HepG2 (cell line): ENCODE measurements at regions not wholly inside any gene's neighbourhood (a gene's known extent, or its start where the extent isn't known, plus 50 kb on each side); places are given as distances from the start of the nearest gene placed in this dataset.

ENCODE experiments used
- ATAC-seq: fragments of 200-7000 bp; cut with Tn5 transposase; 3 replicates; pipeline ENCODE4 v1.9.1; 2020; ENCODE audit warnings: mild to moderate bottlenecking, moderate library complexity
- BruUV-seq: library from RNA; stranded (reverse); fragments of 400-500 nt; replicated peaks from 2 replicates; lab custom pipeline; 2021; lab: Mats Ljungman, UMichigan
- CTCF ChIA-PET: fragments of 300-600 bp; formaldehyde crosslinking; extraction: SDS; loops from one replicate; lab custom pipeline; 2021; ENCODE audit warnings: low total read pairs, inconsistent platforms, low intra/inter-chr PET ratio; lab: Yijun Ruan, JAX
- POLR2A ChIA-PET: fragments of 350-600 bp; sonication (Branson Sonifier 250); formaldehyde crosslinking; loops from one replicate; lab custom pipeline; 2020; ENCODE audit warnings: antibody characterized with exemption, inconsistent platforms; lab: Yijun Ruan, JAX
- DNase-seq: peaks from one replicate; pipeline ENCODE4 v3.0.0-alpha.2; 2015; ENCODE audit warnings: low spot score
- FAIRE-seq: peaks from 3 replicates; lab custom pipeline; 2011; peaks lifted over from hg19 to GRCh38; lab: Jason Lieb, UNC
- H2AFZ ChIP-seq: one replicate; pipeline ENCODE4 v1.6.1; 2011; ENCODE audit warnings: low read length, inconsistent platforms
- H3K27ac ChIP-seq: fragments of 300-600 bp; 3 replicates; pipeline ENCODE4 v1.8.0; 2011; ENCODE audit warnings: mixed run types, mild to moderate bottlenecking, mixed read lengths, low read length, inconsistent platforms; ENCODE audit not compliant: insufficient read depth; ENCODE audit errors: extremely low read length
- H3K27me3 ChIP-seq, 2 experiments: fragments of 200-600 bp in 1 of 2; 2 replicates in 1 of 2; 3 replicates in 1 of 2; pipeline versions ENCODE4 v1.6.0 to v1.8.0; 2011; ENCODE audit warnings: low read length in 2 of 2, mild to moderate bottlenecking in 2 of 2, moderate library complexity in 2 of 2, inconsistent platforms in 1 of 2; ENCODE audit not compliant: insufficient read depth in 2 of 2, control insufficient read depth in 1 of 2
- H3K36me3 ChIP-seq, 2 experiments: fragments of 200-600 bp in 1 of 2; replicated peaks in 1 of 2; 2 replicates in 1 of 2; 3 replicates in 1 of 2; pipeline versions ENCODE4 v1.5.1 to v1.8.0; 2011; ENCODE audit warnings: low read length in 2 of 2, inconsistent platforms in 1 of 2; ENCODE audit not compliant: insufficient read depth in 2 of 2, control insufficient read depth in 1 of 2
- H3K4me1 ChIP-seq: 2 replicates; pipeline ENCODE4 v1.5.1; 2012; ENCODE audit warnings: low read length, inconsistent platforms; ENCODE audit not compliant: insufficient read depth
- H3K4me2 ChIP-seq: 2 replicates; pipeline ENCODE4 v1.6.0; 2011; ENCODE audit warnings: low read depth, low read length, inconsistent platforms
- H3K4me3 ChIP-seq, 3 experiments: fragments of 200-600 bp in 1 of 3; sonication (generic), shearing (Covaris generic) in 1 of 3; replicated peaks in 1 of 3; 2 replicates each; pipeline ENCODE4 v1.5.1; 2011 to 2016; ENCODE audit warnings: low read length in 3 of 3, inconsistent platforms in 2 of 3, low read depth in 2 of 3, mild to moderate bottlenecking in 2 of 3, control low read depth in 1 of 3, mixed read lengths in 1 of 3; ENCODE audit not compliant: insufficient read depth in 1 of 3
- H3K79me2 ChIP-seq: one replicate; pipeline ENCODE4 v1.6.1; 2011; ENCODE audit warnings: low read length, inconsistent platforms; ENCODE audit not compliant: insufficient read depth
- H3K9ac ChIP-seq: 2 replicates; pipeline ENCODE4 v1.6.0; 2011; ENCODE audit warnings: mild to moderate bottlenecking, low read depth, low read length, inconsistent platforms; ENCODE audit not compliant: insufficient read depth
- H3K9me3 ChIP-seq: 2 replicates; pipeline ENCODE4 v1.5.1; 2012; ENCODE audit warnings: mild to moderate bottlenecking, low read length
- H4K20me1 ChIP-seq: 2 replicates; pipeline ENCODE4 v1.6.0; 2011; ENCODE audit warnings: inconsistent platforms, mild to moderate bottlenecking, low read length, moderate library complexity; ENCODE audit not compliant: insufficient read depth
- CAMTA2 ChIP-seq: sonication (generic); formaldehyde crosslinking; IDR thresholded peaks from 2 replicates; pipeline ENCODE4 v1.4.0; 2020; ENCODE audit warnings: mild to moderate bottlenecking, missing genetic modification reagents, borderline replicate concordance
- KDM3A ChIP-seq: IDR thresholded peaks from 2 replicates; pipeline ENCODE4 v1.6.1; 2018; ENCODE audit warnings: low read depth, missing compliant biosample characterization
- KLF12 ChIP-seq: sonication (generic); formaldehyde crosslinking; IDR thresholded peaks from 2 replicates; pipeline ENCODE4 v1.4.0; 2020; ENCODE audit warnings: missing genetic modification reagents, borderline replicate concordance
- MAFF ChIP-seq: IDR thresholded peaks from 2 replicates; pipeline ENCODE4 v1.6.1; 2011; ENCODE audit warnings: low read depth, low read length, improper control_type of control experiment
- MAFK ChIP-seq, 2 experiments: IDR thresholded peaks in 1 of 2; conservative IDR thresholded peaks in 1 of 2; 2 replicates each; pipeline ENCODE4 v1.6.1; 2011; ENCODE audit warnings: improper control_type of control experiment in 2 of 2, low read length in 2 of 2
- ZNF263 ChIP-seq: sonication (generic); formaldehyde crosslinking; IDR thresholded peaks from 2 replicates; pipeline ENCODE4 v1.4.0; 2020; ENCODE audit warnings: missing genetic modification reagents
- ZNF441 ChIP-seq: sonication (generic); formaldehyde crosslinking; IDR thresholded peaks from 2 replicates; pipeline ENCODE4 v1.7.0; 2021; ENCODE audit warnings: missing genetic modification reagents, borderline replicate concordance
- ZNF672 ChIP-seq: sonication (generic); formaldehyde crosslinking; IDR thresholded peaks from 2 replicates; pipeline ENCODE4 v1.8.1; 2022; ENCODE audit warnings: missing genetic modification reagents
- ZNF747 ChIP-seq: sonication (generic); formaldehyde crosslinking; IDR thresholded peaks from 2 replicates; pipeline ENCODE4 v1.8.1; 2023; ENCODE audit warnings: missing genetic modification reagents, mild to moderate bottlenecking, borderline replicate concordance
- ZNF891 ChIP-seq: sonication (generic); formaldehyde crosslinking; IDR thresholded peaks from 2 replicates; pipeline ENCODE4 v1.5.0; 2020; ENCODE audit warnings: mild to moderate bottlenecking, missing genetic modification reagents
- WGBS: methylation state at CpG from one replicate; pipeline ENCODE4 v1.1.6; 2017; ENCODE audit warnings: low lambda C conversion rate; 5-methylcytosine and 5-hydroxymethylcytosine counted together
- in situ Hi-C: cut with HindIII; loops from 2 replicates; pipeline ENCODE4 v1.10.0; 2017; ENCODE audit warnings: low pct_unique_long_range_greater_than_20kb; ENCODE audit not compliant: extremely low pct_ligation_motif_present
- intact Hi-C: fragments of 100-400 bp; cut with micrococcal nuclease; formaldehyde crosslinking; loops from one replicate; pipeline ENCODE4 v1.10.0; 2022; ENCODE audit not compliant: unreplicated experiment
- TF ChIP-seq, protein P1 (sequence below): sonication (generic); formaldehyde crosslinking; IDR thresholded peaks from 2 replicates; pipeline ENCODE4 v1.4.0; 2020; ENCODE audit warnings: missing genetic modification reagents
- TF ChIP-seq, protein P2 (sequence below): sonication (generic); formaldehyde crosslinking; IDR thresholded peaks from 2 replicates; pipeline ENCODE4 v1.4.0; 2020; ENCODE audit warnings: missing genetic modification reagents, borderline replicate concordance

DNA sequence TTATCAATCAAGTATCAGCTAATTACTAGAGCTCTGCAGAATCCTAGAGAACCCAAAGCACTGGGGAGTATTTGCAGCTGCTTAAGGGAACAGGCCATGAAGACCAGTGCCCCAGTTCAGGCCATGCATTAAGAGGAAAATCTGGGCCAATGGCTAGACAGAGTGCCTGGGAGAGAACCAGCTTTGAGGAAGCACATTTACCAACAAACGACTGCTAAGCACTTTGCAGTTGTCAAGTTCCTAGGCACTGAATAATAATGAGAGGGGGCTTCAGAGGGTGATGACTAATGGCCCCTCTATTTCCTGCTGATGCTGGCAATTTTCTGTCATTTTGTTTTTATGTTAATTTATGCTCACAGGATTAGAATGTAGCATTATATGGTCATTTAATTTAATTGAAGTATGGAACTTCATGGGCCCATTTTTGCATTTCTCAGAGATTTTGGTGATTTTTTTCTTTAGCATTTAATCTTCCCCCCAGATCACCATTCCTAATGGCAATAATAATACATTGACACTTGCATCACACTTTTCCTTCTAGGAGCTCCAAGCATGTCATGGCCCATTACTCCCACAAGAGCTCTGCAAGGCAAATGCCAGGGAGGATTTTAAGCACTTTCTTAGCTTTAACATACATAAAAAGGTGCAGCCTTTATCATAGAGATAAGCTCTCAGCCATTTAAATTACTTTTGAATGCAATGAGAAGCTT is 147.7 kb upstream of the SPATS2L start:
- no peak for DNase-seq
- Histone ChIP-seq H3K9ac (no peak overlapping the region), H3K27me3 (peaks cover 0 to 16% of the 10 kb centered on the region in 2 experiments; a peak in 3 of 5 replicates), H3K27ac (no peak overlapping the region), H3K4me1 (peaks cover 31% of the 10 kb centered on the region; the same call in 1 of the 2 replicates), H3K79me2 (no peaks in the 10 kb centered on the region), H3K36me3 (no peaks in the 10 kb centered on the region), H2AFZ (no peak overlapping the region), H4K20me1 (no peaks in the 10 kb centered on the region), H3K4me2 (no peak overlapping the region), H3K4me3 (no peak overlapping the region), H3K9me3 (no peaks in the 10 kb centered on the region)
- 0% methylated on average over 1 of the region's 1 CpG for WGBS
- TF ChIP-seq MAFF (peak; percentile 56), ZNF891 (no peak), ZNF747 (CRISPR knock-in tag) (no peak), MAFK (conservative IDR thresholded peaks at IDR 0.05 in 1 of 2, IDR thresholded peaks at IDR 0.05 in 1 of 2; ENCODE audit: low read length in 2 of 2) (peak; percentile 64 to 74)
- ChIA-PET CTCF (no interaction called here), POLR2A (no interaction called here)
- ATAC-seq, result no peak
- BruUV-seq, result no TSS peak
- no peak for FAIRE-seq
- in situ Hi-C loops (no loop called here), intact Hi-C loops (no loop called here)

DNA sequence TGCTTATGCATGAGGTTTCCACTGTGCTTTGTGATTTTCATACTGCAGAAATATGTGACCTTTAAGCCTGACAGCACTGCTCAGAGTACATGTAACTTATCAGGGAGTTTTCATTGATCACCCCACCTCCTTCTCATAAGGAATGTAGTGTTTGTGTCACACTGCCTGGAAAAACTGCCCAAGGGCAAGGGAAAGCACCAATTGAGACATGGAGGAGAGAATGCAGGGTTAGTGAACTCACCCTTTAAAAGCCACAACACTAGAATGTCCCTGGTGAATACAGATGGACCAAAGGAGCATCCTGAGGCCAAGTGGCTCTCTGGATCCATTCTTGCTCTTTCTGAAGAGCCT is 147.2 kb upstream of the SPATS2L start:
- FAIRE-seq (no peak), DNase-seq (no peak), ATAC-seq (peak; percentile 52)
- no peaks in the 10 kb centered on the region for H4K20me1 ChIP-seq
- intact Hi-C loops (no loop called here), in situ Hi-C loops (no loop called here)
- no TSS peak for BruUV-seq
- ChIA-PET POLR2A (no interaction called here), CTCF (no interaction called here)
- H3K27ac ChIP-seq, result no peak overlapping the region
- peaks cover 32% of the 10 kb centered on the region; the same call in 1 of the 2 replicates for H3K4me1 ChIP-seq
- no peak overlapping the region for H2AFZ ChIP-seq
- no peak overlapping the region for H3K9ac ChIP-seq
- no peaks in the 10 kb centered on the region for H3K79me2 ChIP-seq
- peaks cover 0 to 13% of the 10 kb centered on the region in 2 experiments; a peak in 3 of 5 replicates for H3K27me3 ChIP-seq
- H3K9me3 ChIP-seq, result no peaks in the 10 kb centered on the region
- H3K4me3 ChIP-seq, result no peak overlapping the region
- H3K36me3 ChIP-seq, result no peaks in the 10 kb centered on the region
- no peak overlapping the region for H3K4me2 ChIP-seq
- TF ChIP-seq ZNF672, result no peak
- TF ChIP-seq KLF12, result no peak
- no peak for TF ChIP-seq KDM3A (CRISPR knock-in tag)
- TF ChIP-seq ZNF263 (CRISPR knock-in tag), result no peak
- no peak for TF ChIP-seq ZNF441 (CRISPR knock-in tag)
- TF ChIP-seq, protein P1, sequence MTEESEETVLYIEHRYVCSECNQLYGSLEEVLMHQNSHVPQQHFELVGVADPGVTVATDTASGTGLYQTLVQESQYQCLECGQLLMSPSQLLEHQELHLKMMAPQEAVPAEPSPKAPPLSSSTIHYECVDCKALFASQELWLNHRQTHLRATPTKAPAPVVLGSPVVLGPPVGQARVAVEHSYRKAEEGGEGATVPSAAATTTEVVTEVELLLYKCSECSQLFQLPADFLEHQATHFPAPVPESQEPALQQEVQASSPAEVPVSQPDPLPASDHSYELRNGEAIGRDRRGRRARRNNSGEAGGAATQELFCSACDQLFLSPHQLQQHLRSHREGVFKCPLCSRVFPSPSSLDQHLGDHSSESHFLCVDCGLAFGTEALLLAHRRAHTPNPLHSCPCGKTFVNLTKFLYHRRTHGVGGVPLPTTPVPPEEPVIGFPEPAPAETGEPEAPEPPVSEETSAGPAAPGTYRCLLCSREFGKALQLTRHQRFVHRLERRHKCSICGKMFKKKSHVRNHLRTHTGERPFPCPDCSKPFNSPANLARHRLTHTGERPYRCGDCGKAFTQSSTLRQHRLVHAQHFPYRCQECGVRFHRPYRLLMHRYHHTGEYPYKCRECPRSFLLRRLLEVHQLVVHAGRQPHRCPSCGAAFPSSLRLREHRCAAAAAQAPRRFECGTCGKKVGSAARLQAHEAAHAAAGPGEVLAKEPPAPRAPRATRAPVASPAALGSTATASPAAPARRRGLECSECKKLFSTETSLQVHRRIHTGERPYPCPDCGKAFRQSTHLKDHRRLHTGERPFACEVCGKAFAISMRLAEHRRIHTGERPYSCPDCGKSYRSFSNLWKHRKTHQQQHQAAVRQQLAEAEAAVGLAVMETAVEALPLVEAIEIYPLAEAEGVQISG (CRISPR knock-in tag), result no peak
- TF ChIP-seq CAMTA2, result no peak
- TF ChIP-seq, protein P2, sequence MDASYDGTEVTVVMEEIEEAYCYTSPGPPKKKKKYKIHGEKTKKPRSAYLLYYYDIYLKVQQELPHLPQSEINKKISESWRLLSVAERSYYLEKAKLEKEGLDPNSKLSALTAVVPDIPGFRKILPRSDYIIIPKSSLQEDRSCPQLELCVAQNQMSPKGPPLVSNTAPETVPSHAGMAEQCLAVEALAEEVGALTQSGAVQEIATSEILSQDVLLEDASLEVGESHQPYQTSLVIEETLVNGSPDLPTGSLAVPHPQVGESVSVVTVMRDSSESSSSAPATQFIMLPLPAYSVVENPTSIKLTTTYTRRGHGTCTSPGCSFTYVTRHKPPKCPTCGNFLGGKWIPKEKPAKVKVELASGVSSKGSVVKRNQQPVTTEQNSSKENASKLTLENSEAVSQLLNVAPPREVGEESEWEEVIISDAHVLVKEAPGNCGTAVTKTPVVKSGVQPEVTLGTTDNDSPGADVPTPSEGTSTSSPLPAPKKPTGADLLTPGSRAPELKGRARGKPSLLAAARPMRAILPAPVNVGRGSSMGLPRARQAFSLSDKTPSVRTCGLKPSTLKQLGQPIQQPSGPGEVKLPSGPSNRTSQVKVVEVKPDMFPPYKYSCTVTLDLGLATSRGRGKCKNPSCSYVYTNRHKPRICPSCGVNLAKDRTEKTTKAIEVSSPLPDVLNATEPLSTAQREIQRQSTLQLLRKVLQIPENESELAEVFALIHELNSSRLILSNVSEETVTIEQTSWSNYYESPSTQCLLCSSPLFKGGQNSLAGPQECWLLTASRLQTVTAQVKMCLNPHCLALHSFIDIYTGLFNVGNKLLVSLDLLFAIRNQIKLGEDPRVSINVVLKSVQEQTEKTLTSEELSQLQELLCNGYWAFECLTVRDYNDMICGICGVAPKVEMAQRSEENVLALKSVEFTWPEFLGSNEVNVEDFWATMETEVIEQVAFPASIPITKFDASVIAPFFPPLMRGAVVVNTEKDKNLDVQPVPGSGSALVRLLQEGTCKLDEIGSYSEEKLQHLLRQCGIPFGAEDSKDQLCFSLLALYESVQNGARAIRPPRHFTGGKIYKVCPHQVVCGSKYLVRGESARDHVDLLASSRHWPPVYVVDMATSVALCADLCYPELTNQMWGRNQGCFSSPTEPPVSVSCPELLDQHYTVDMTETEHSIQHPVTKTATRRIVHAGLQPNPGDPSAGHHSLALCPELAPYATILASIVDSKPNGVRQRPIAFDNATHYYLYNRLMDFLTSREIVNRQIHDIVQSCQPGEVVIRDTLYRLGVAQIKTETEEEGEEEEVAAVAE (CRISPR knock-in tag), result no peak
